ENCODE measurements at regions not wholly inside any gene's neighbourhood (a gene's known extent, or its start where the extent isn't known, plus 50 kb on each side); places are given as distances from the start of the nearest gene placed in this dataset.

GRCh38 chr10:81674941-81675340 is 200.1 kb upstream of the NRG3 start:
- TF ChIP-seq CTCF (IDR thresholded peaks at IDR 0.05; ENCODE audit: low read depth, low read length) (no peak), POLR2A (IDR thresholded peaks at IDR 0.05; ENCODE audit: extremely low read depth, insufficient read length) (no peak), MYC (IDR thresholded peaks at IDR 0.05; ENCODE audit: low read depth, low read length) (no peak)
